ENCODE measurements at regions not wholly inside any gene's neighbourhood (a gene's known extent, or its start where the extent isn't known, plus 50 kb on each side); places are given as distances from the start of the nearest gene placed in this dataset.

- DNase-seq = peak; percentile 81
Observed at GRCh38 chr2:120917886-120918285, 182.2 kb downstream of the GLI2 start.

GRCh38 chr2:120919216-120919615 is 183.5 kb downstream of the GLI2 start:
- no peak for DNase-seq

- peak; percentile 80 for DNase-seq
Observed at GRCh38 chr2:120919771-120920453, 184.2 kb downstream of the GLI2 start.

GRCh38 chr2:120920454-120921148 is 184.9 kb downstream of the GLI2 start:
- DNase-seq = peak; percentile 50

DNA sequence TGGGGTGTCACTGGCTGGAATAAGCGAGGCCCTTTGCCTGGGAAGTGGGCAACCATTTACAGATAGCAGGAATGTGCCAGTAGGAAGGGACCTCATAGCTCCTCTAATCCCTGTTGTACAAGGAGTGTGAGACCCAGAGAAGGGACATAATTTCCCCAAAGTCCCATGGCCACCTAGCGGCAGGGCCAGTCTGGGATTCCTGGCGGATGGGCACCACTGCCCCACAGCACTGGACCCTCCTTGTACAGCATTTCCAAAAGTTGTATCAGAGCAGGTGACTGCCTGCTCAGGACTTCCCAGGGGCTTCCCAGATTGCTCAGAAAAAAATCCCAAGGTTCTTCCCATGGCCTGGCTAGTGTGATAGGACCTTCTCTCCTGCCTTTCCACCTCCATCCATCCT is 185.8 kb downstream of the GLI2 start:
- no peak for DNase-seq

GRCh38 chr2:120922571-120923332 is 187.1 kb downstream of the GLI2 start:
- DNase-seq = no peak

DNA sequence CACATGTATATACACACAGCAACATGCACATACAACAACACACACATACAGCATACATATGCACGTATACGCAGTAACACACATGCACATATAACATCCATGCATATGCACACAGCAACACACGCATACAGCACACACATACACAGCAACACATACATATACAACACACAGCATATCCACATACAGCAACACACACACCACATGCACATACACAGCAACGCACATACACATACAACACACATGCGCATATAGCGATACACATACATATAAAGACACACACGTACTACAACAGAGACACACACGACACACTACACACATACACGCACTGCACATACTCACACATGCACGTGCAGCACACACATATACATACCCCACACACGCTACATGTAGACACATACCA is 187.8 kb downstream of the GLI2 start:
- no peak for DNase-seq

DNA sequence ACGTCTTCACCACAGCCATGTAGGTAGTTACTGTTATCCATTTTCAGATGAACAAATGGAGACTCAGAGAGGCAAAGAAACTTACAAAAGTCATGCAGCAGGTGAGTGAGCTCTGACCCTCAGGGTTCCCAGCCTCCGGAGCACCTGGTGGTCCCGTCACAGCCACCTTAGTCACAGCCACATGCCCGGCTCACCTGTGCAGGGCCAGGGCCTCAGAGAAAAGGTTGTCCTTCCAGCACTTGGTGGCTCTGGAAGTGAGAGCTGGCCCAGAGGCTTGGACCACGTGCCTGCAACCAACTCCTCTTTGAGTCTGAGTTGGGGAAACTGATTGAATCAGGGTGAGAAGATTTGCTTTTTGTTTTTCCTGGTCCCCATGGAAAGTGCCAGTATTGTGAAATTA is 189.3 kb downstream of the GLI2 start:
- no peak for DNase-seq

DNA sequence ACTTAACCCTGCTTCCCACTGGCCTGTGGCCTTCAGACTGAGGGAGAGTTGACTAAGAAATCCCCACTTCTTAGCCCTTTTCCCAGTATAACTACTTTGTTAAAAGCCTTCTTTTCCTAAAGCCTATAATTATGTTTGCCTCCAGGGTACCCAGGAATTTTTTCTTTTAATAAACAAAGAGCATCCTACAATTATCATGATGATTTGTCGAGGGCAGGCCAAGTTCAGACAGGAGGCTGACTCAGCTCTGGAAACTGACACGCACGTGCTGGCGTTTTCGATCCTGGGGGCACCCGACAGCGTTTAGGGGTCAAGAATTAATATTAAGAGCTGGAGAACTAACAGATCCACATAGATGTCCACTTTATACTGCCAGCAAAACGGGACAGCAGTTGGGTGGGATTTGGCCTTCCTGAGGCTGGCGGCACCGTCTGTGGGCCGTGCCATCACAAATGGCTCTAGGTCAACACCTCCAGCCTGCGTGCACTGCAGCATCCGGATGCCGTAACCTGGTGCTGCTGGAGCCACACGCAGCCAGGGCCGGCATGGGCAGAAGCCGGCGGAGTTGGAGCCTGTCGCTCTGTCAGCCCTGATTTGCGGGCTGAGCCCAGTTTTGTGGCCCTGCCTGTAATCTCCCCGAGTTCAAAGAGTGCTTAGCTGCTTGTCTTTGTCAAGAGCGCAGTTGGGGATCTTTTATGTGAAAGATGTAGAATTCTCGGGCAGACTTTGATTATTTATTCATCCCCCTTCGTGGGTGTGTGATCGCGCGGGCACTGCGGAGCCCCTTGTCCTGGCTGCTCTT is 191.0 kb downstream of the GLI2 start:
- DNase-seq = no peak

GRCh38 chr2:120927265-120927628 is 191.6 kb downstream of the GLI2 start:
- no peak for DNase-seq

GRCh38 chr2:120929829-120930228 is 194.2 kb downstream of the GLI2 start:
- DNase-seq = no peak

GRCh38 chr2:120930236-120930635 is 194.6 kb downstream of the GLI2 start:
- no peak for DNase-seq

- no peak for DNase-seq
Observed at GRCh38 chr2:120930864-120931263, 195.2 kb downstream of the GLI2 start.

DNA sequence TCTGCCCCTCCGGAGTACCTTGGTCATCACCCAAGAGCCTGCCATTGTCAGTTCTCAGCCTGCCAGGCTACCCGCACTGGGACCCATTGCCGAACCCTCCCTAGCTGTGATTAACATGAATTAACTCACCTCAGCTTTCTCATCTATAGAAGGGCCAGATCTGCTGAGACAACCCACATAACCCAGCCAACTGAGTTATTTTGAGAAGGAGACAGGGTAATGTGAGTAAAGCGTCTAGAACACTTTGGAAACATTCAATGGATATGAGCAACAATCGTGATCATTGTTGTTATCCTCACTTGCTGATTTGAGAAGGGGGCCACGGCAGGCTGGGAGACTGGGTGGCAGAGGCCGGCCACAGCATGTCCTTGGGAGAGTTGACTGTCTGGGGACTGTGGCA is 196.8 kb downstream of the GLI2 start:
- no peak for DNase-seq

DNA sequence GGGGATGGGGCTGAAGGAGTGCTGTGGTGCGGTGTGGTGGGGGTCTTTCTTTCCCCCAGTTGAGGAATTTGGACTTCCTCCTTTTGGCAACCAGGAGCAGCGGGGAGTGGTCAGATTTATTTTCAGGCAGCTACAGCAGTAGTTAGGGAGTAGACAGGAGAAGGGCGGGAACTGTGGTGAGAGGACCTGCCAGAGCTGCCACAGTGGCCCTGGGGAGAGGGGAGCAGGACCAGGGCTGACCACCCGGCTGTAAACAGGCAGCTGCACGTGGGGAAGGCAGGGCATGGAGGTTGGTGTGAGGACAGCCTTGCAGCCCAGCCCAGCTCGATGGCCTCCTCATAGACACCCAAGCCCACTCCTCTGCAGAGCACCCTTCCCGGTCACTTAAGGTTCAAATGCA is 197.2 kb downstream of the GLI2 start:
- DNase-seq = no peak

DNA sequence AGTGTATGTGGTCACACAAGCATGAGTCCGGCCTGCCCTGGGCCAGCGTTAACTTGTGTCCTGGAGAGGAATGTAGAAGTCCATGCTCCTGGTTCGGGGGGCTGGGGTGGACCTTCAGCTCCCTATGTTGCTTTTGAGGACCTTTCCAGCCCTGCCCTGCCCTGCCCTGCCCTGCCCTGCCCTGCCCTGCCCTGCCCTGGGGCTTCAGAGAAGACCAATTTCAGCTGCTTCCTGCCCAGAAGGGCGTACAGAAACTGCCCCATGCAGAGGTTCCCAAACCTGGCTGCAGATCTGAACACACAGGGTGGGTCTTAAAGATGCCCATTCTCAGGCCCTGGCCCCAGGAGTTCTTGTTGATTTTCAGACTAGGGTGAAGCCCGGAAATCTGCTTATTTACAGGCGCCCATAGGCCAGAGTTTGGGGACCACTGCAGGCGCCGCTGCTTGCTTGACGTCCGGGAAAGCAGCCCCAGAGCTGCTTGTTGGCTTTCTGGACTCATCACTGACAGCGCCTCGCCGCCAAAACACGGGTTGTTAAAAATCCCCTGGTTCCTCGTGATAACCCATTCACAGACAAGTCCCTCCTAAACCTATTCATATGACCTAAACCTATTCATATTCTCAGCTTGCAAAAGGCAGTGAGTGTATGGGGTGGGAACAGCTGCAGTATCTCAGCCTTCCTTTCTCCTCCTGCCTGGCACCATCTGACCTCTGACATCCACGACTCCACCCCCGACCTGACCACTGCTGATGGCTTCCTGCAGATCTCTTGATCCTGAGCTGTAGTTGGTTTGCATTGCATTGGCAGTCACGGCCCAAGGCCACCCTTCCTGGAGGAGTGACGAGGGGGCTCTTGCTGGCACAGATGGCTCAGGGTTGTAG is 198.3 kb downstream of the GLI2 start:
- no peak for DNase-seq

DNA sequence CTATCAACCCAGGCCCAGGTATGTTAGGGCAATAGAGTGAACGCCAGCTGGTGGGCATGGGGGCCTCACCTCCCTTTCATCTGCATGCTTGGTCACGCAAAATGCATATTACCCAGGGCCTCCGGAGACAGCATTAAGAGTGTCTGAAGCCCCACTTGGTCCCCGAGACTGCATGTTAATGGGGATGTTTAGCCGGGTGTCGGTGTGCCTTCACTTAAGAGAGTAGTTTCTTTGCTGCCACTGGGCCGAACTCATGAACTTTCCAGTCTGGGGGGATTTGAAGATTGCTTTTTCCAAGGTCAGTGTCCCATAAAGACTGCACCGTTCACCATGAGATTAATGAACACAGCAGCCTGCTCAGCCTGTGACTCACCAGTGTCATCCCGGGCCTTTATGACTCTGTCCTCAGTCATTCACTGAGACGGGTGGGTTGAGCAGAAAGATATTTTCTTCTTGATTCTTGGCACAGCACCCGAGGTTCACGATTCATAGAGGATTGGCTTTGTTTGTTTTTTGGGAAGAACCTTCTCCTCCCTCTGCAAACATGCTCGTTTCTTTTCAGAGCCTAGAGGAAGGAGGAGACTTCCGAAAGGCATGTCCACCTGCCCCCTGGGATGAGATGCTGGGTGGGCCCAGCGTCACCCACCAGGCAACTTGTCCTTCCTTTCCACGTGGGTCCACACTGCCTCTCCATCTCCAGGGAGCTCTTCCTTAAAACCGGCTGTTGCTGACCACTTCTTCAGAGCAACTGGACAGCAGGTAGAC is 199.1 kb downstream of the GLI2 start:
- peak; percentile 66 for DNase-seq

DNA sequence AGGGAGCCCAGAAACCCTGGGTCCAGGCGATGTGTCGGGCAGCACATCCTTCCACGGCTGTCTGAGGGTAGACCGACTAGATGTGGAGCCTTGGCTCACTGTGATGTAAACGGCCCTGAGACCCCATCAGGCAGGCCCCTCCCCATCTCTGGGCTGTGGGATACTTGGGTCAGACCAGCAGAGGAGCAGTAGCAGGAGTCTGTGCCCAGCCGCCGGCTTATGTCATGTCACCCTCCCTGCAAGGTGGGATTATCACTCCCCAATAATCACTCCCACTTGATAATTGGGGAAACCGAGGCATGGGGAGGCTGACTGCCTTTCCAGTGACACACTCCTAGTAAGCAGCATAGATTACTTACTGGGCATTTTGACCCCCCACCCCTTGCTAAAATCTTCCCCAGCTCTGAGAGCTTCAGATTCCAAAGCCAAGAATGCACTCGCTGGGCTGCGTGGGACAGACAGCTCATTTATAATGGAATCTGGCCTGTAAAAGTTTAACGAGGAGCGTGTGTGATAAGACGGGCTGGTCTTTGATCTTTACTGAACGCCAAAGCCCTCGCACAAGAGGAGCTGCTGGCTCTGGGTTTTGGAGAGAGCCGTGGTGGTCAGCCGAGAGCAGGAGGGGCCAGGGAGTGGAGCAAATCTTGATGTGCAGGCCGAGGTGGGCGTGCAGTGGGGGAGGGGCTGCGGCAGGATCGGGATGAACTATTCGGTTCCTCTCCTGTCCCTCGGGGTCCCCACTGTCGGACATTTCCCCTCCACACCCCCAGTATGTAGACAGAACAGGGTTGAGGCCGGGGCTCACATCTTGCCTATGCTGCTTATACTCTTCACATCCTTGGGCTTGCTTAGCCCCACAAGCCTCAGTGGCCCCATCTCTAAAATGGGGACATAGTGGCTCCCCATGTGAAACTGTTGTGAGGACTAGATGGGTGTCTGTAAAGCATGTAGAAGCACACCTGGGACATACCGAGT is 200.0 kb downstream of the GLI2 start:
- no peak for DNase-seq

Measured in tongue (tissue), 1 donor.